ENCODE measurements at regions not wholly inside any gene's neighbourhood (a gene's known extent, or its start where the extent isn't known, plus 50 kb on each side); places are given as distances from the start of the nearest gene placed in this dataset.
A peak's percentile ranks its signal among the peaks of the same experiment; 100 is the strongest.

DNA sequence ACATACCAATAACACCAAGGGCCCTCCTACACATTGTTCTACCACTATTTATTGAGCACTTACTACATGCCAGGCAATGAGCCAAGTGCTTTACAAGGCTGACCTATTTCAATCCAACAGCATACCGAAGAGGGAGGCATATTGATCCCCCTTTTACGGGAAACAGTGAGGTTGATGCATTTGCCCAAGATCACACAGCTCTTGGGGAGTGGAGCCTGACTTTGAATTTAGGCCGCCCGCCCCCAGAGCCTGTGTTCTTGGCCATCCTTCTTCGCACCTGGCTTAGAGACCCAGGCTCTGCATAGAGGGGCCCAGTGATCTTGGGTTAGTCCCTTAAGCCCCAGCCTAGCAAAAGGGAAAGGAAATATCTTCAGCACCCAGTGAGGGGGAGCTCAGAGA, 158.1 kb upstream of the IER5L start:
- peaks cover 12 to 30% (median 19%) of the 10 kb centered on the region in 4 donors for H3K4me1 ChIP-seq (ENCODE audit: control insufficient read depth in 4 of 4, insufficient read depth in 4 of 4, low read length in 3 of 4)
- no peaks in the 10 kb centered on the region for H3K9me3 ChIP-seq (ENCODE audit: control insufficient read depth in 4 of 4, low read length in 3 of 4)

GRCh38 chr9:129335464-129336129, 157.5 kb upstream of the IER5L start:
- peak overlapping the region; percentile 92 to 95 for H3K27ac ChIP-seq (ENCODE audit: low read depth in 1 of 2, low read length in 2 of 2)
- H3K4me1 ChIP-seq (ENCODE audit: control insufficient read depth in 4 of 4, insufficient read depth in 4 of 4, low read length in 3 of 4) = peaks cover 12 to 30% (median 19%) of the 10 kb centered on the region in 4 donors
- TF ChIP-seq JUND (IDR thresholded peaks at IDR 0.05) (no peak), FOXA1 (IDR thresholded peaks at IDR 0.05) (no peak), TAF1 (conservative IDR thresholded peaks at IDR 0.05) (no peak), SP1 (IDR thresholded peaks at IDR 0.05) (no peak), YY1 (IDR thresholded peaks at IDR 0.05) (no peak), RXRA (IDR thresholded peaks at IDR 0.05) (no peak), CTCF (IDR thresholded peaks at IDR 0.05; ENCODE audit: low read depth, low read length, missing input control) (no peak), REST (IDR thresholded peaks at IDR 0.05) (no peak), HNF4G (IDR thresholded peaks at IDR 0.05) (no peak), GABPA (IDR thresholded peaks at IDR 0.05 in 1 of 2, conservative IDR thresholded peaks at IDR 0.05 in 1 of 2) (no peak), HNF4A (conservative IDR thresholded peaks at IDR 0.05) (no peak), FOXA2 (IDR thresholded peaks at IDR 0.05) (no peak), RAD21 (IDR thresholded peaks at IDR 0.05) (no peak), ATF3 (IDR thresholded peaks at IDR 0.05) (no peak), NR2F2 (IDR thresholded peaks at IDR 0.05) (no peak)
- TF ChIP-seq, protein P1, sequence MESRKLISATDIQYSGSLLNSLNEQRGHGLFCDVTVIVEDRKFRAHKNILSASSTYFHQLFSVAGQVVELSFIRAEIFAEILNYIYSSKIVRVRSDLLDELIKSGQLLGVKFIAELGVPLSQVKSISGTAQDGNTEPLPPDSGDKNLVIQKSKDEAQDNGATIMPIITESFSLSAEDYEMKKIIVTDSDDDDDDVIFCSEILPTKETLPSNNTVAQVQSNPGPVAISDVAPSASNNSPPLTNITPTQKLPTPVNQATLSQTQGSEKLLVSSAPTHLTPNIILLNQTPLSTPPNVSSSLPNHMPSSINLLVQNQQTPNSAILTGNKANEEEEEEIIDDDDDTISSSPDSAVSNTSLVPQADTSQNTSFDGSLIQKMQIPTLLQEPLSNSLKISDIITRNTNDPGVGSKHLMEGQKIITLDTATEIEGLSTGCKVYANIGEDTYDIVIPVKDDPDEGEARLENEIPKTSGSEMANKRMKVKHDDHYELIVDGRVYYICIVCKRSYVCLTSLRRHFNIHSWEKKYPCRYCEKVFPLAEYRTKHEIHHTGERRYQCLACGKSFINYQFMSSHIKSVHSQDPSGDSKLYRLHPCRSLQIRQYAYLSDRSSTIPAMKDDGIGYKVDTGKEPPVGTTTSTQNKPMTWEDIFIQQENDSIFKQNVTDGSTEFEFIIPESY (IDR thresholded peaks at IDR 0.05) = no peak
- peak overlapping the region in 1 of 2 donors; percentile 19 for H3K9ac ChIP-seq (ENCODE audit: low read depth in 1 of 2, low read length in 2 of 2)
- peaks cover 0 to 3% (median 1%) of the 10 kb centered on the region in 4 donors for H3K9me3 ChIP-seq (ENCODE audit: control insufficient read depth in 4 of 4, low read length in 3 of 4)
- WGBS = 80% methylated on average over 7 of the region's 7 CpGs
- no peaks in the 10 kb centered on the region for H3K36me3 ChIP-seq (ENCODE audit: control insufficient read depth in 4 of 4, insufficient read depth in 3 of 4, low read depth in 1 of 4, low read length in 3 of 4)
- no peak overlapping the region for H3K4me3 ChIP-seq (ENCODE audit: low read depth in 1 of 3, low read length in 3 of 3)
- DNase-seq (ENCODE audit: low spot score) = no peak
- H3K27me3 ChIP-seq (ENCODE audit: control insufficient read depth in 4 of 4, insufficient read depth in 4 of 4, low read length in 3 of 4) = no peaks in the 10 kb centered on the region

More for the DNA sequence above, 158.1 kb upstream of the IER5L start:
- no peaks in the 10 kb centered on the region for H3K36me3 ChIP-seq (ENCODE audit: control insufficient read depth in 4 of 4, insufficient read depth in 3 of 4, low read depth in 1 of 4, low read length in 3 of 4)
- peak overlapping the region in 1 of 2 donors; percentile 53 for H3K27ac ChIP-seq (ENCODE audit: low read depth in 1 of 2, low read length in 2 of 2)
- no peak for DNase-seq (ENCODE audit: low spot score)
- H3K27me3 ChIP-seq (ENCODE audit: control insufficient read depth in 4 of 4, insufficient read depth in 4 of 4, low read length in 3 of 4) = no peaks in the 10 kb centered on the region
- TF ChIP-seq RAD21 (IDR thresholded peaks at IDR 0.05) = peak in 1 of 2 donors; percentile 7
- TF ChIP-seq RXRA (IDR thresholded peaks at IDR 0.05) = no peak
- peak overlapping the region in 1 of 2 donors; percentile 33 for H3K9ac ChIP-seq (ENCODE audit: low read depth in 1 of 2, low read length in 2 of 2)
- 68% methylated on average over 5 of the region's 5 CpGs for WGBS
- H3K4me3 ChIP-seq (ENCODE audit: low read depth in 1 of 3, low read length in 3 of 3) = peak overlapping the region in 1 of 3 donors; percentile 40
